ENCODE measurements at regions not wholly inside any gene's neighbourhood (a gene's known extent, or its start where the extent isn't known, plus 50 kb on each side); places are given as distances from the start of the nearest gene placed in this dataset.

- H3K9me3 ChIP-seq, result no peaks in the 10 kb centered on the region
- TF ChIP-seq, protein P1, sequence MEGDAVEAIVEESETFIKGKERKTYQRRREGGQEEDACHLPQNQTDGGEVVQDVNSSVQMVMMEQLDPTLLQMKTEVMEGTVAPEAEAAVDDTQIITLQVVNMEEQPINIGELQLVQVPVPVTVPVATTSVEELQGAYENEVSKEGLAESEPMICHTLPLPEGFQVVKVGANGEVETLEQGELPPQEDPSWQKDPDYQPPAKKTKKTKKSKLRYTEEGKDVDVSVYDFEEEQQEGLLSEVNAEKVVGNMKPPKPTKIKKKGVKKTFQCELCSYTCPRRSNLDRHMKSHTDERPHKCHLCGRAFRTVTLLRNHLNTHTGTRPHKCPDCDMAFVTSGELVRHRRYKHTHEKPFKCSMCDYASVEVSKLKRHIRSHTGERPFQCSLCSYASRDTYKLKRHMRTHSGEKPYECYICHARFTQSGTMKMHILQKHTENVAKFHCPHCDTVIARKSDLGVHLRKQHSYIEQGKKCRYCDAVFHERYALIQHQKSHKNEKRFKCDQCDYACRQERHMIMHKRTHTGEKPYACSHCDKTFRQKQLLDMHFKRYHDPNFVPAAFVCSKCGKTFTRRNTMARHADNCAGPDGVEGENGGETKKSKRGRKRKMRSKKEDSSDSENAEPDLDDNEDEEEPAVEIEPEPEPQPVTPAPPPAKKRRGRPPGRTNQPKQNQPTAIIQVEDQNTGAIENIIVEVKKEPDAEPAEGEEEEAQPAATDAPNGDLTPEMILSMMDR (IDR thresholded peaks at IDR 0.05), result no peak
- TF ChIP-seq POLR2A (IDR thresholded peaks at IDR 0.05), result no peak
- no peaks in the 10 kb centered on the region for H3K4me1 ChIP-seq
- no peak for DNase-seq
- no peaks in the 10 kb centered on the region for H3K36me3 ChIP-seq
- no peak overlapping the region for H3K4me3 ChIP-seq
- no peaks in the 10 kb centered on the region for H3K27me3 ChIP-seq
- no peak overlapping the region for H3K27ac ChIP-seq
Observed at GRCh38 chr10:2387261-2387660, 649.9 kb upstream of the ADARB2 start.

GRCh38 chr10:2380218-2380617 lies 642.9 kb upstream of the ADARB2 start:
- H3K36me3 ChIP-seq, result no peaks in the 10 kb centered on the region

DNA sequence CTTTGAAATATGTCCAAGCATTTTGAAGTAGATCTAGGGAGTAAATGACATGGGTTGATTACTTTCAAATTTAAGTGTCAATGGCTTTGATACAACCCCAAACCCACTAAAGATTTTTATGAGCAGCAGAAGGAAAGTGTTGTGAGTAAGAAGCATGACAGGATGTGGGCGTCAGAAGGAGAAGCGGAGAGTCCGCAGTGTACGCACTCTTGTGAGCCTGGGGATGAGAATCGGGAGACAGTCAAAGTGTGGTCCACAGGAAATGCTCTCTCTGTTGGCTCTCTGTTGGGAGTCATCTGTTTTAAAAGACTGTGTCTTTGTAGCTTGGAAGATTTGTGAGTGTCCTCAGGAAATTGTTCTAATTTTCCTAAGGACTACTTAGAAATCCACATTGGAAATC lies 629.8 kb upstream of the ADARB2 start:
- no peaks in the 10 kb centered on the region for H3K4me1 ChIP-seq
- no peaks in the 10 kb centered on the region for H3K9me3 ChIP-seq
- TF ChIP-seq, protein P1 (IDR thresholded peaks at IDR 0.05), result no peak
- TF ChIP-seq POLR2A (IDR thresholded peaks at IDR 0.05), result no peak
- no peak overlapping the region for H3K27ac ChIP-seq
- H3K36me3 ChIP-seq, result no peaks in the 10 kb centered on the region
- no peaks in the 10 kb centered on the region for H3K27me3 ChIP-seq
- no peak for DNase-seq
- H3K4me3 ChIP-seq, result no peak overlapping the region

More at GRCh38 chr10:2380218-2380617, 642.9 kb upstream of the ADARB2 start:
- Histone ChIP-seq H3K4me3 (no peak overlapping the region), H3K27ac (no peak overlapping the region), H3K4me1 (no peaks in the 10 kb centered on the region), H3K27me3 (no peaks in the 10 kb centered on the region), H3K9me3 (no peaks in the 10 kb centered on the region)
- DNase-seq, result no peak
- TF ChIP-seq, protein P1 (IDR thresholded peaks at IDR 0.05), result no peak
- TF ChIP-seq POLR2A (IDR thresholded peaks at IDR 0.05), result no peak

- Histone ChIP-seq H3K27ac (no peak overlapping the region), H3K4me3 (no peak overlapping the region), H3K4me1 (no peaks in the 10 kb centered on the region), H3K9me3 (no peaks in the 10 kb centered on the region), H3K36me3 (no peaks in the 10 kb centered on the region), H3K27me3 (no peaks in the 10 kb centered on the region)
- DNase-seq, result no peak
- TF ChIP-seq, protein P1 (IDR thresholded peaks at IDR 0.05), result no peak
- no peak for TF ChIP-seq POLR2A (IDR thresholded peaks at IDR 0.05)
Observed at GRCh38 chr10:2366264-2366931, 629.1 kb upstream of the ADARB2 start.

DNA sequence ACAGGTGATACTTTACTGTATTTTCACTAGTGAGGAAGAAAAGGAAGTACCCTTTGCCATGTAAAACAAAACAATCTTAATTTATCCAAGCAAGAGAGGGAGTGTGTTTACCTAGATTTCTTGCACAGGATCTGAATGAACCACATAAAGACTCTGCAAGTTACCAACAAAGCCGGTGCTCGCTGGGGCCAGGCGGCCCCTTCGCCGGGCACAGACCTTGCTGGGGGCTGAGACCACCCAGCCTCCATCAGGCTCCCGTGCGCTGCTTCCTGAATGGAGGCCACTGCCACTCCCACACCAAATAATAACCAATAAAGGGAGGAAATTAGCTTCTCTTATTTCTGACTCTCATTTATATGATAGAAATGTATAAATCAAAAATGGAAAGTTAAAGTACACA lies 625.0 kb upstream of the ADARB2 start:
- Histone ChIP-seq H3K4me3 (no peak overlapping the region), H3K4me1 (no peaks in the 10 kb centered on the region), H3K36me3 (no peaks in the 10 kb centered on the region), H3K27me3 (no peaks in the 10 kb centered on the region), H3K9me3 (no peaks in the 10 kb centered on the region), H3K27ac (no peak overlapping the region)
- no peak for TF ChIP-seq POLR2A (IDR thresholded peaks at IDR 0.05)
- TF ChIP-seq, protein P1 (IDR thresholded peaks at IDR 0.05), result no peak
- DNase-seq, result no peak

DNA sequence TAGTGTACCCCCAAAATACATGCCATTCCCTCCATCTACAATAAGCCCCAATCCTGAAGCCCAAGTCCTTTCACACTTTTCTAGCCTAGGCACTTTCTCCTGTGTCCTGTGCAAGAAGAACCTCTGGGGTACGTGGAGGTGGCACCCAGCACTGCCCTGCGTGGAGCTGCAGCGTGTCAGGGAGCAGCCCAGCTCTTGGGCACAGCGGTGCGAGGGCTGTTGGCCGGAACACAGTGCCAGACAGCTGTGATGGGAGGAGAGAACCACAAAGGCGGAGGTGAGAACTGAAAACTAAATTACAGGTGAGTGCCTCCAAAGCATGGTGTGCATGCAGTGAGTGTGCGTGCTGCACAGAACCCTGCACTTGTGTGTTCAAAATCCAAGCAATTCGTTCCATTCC lies 621.3 kb upstream of the ADARB2 start:
- Histone ChIP-seq H3K4me1 (no peaks in the 10 kb centered on the region), H3K36me3 (no peaks in the 10 kb centered on the region), H3K27me3 (no peaks in the 10 kb centered on the region), H3K27ac (no peak overlapping the region), H3K9me3 (no peaks in the 10 kb centered on the region), H3K4me3 (no peak overlapping the region)
- TF ChIP-seq, protein P1 (IDR thresholded peaks at IDR 0.05), result no peak
- TF ChIP-seq POLR2A (IDR thresholded peaks at IDR 0.05), result no peak
- DNase-seq, result no peak
